GM20000 (cell line): ENCODE measurements at regions not wholly inside any gene's neighbourhood (a gene's known extent, or its start where the extent isn't known, plus 50 kb on each side); places are given as distances from the start of the nearest gene placed in this dataset.

Experiments
- DNase-seq: peaks from one replicate; pipeline ENCODE4 v3.0.0; 2012; ENCODE audit warnings: low spot score
- CTCF ChIP-seq: IDR thresholded peaks from 2 replicates; pipeline ENCODE4 v1.5.1; 2012; ENCODE audit warnings: mild to moderate bottlenecking, control low read depth; ENCODE audit errors: extremely low read depth, missing control alignments

- no peak for DNase-seq
Observed at GRCh38 chr17:70555723-70556122, 386.4 kb downstream of the KCNJ2 start.

GRCh38 chr17:70558821-70559220, 389.5 kb downstream of the KCNJ2 start:
- no peak for DNase-seq
- TF ChIP-seq CTCF = no peak

More at GRCh38 chr17:70555723-70556122, 386.4 kb downstream of the KCNJ2 start:
- no peak for TF ChIP-seq CTCF

GRCh38 chr17:70560471-70560870, 391.1 kb downstream of the KCNJ2 start:
- TF ChIP-seq CTCF = no peak
- no peak for DNase-seq

GRCh38 chr17:70562137-70562536, 392.8 kb downstream of the KCNJ2 start:
- no peak for TF ChIP-seq CTCF
- no peak for DNase-seq

- DNase-seq = no peak
Observed at GRCh38 chr17:70563281-70563820, 394.0 kb downstream of the KCNJ2 start.

GRCh38 chr17:70564006-70564620, 394.8 kb downstream of the KCNJ2 start:
- no peak for TF ChIP-seq CTCF
- DNase-seq = no peak

More at GRCh38 chr17:70563281-70563820, 394.0 kb downstream of the KCNJ2 start:
- TF ChIP-seq CTCF = no peak

GRCh38 chr17:70569128-70569527, 399.8 kb downstream of the KCNJ2 start:
- no peak for DNase-seq
- no peak for TF ChIP-seq CTCF
